Stimulated activated CD4-positive, alpha-beta T cell treated with anti-CD3 and anti-CD28 coated beads, Interleukin-15, amount 100 ng/mL, for 1 hour (primary cell): ENCODE measurements at regions not wholly inside any gene's neighbourhood (a gene's known extent, or its start where the extent isn't known, plus 50 kb on each side); places are given as distances from the start of the nearest gene placed in this dataset.

Experiments
- DNase-seq, 2 donors: peaks; one replicate each; pipeline ENCODE4 v3.0.0-alpha.2; 2020; ENCODE audit warnings: low read depth in 1 of 2, low spot score in 1 of 2

DNA sequence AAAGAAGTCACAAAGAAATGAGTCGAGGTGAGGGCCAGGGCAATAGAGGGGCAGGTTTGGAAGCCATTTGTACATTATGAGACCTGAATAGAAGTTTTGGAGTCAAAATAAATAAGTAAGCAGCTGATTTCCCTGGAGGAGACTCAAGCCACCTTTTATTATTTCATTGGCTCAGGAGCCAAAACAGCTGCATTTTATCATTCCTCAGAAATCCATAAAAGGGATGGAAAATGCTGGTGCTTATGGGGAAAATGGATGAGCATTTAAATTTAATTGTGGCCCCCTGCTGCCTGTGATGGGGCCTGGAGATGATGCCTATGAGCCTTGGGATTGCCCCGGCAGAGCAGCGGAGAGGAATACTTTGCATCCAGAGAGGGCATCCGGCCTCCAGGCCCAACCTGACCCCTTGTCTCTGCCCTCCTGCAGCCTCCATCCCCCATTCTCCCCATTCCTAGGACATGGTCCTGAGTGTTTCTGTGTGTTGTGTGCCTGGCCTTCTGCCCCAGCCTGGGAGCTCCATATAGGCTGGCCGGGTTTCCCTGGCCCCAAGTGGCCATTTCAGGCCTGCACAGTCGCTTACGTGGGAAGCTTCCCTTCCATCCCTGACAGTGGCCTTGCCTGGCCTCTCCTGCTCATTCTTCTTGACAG lies 296.8 kb upstream of the ZMIZ1 start:
- DNase-seq: no peak

DNA sequence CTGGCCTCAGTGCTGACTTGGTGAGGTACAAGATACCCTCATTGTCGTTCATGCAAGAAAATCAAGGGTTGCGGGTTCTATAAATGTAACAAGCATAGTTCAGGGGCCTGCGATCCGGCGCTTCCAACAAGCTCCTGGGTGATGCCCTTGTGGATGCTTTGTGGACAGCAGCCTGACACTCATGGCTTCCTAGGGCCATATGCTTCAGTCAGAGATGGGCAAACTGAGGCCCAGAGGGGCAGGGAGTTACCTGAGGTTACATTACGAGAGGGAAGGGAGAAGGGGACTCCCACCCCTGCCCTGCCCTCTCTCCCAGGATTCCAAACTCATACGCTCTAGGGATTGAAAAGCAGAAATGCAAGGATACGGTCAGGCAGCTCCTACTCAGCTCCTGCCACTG lies 296.3 kb upstream of the ZMIZ1 start:
- DNase-seq: no peak

DNA sequence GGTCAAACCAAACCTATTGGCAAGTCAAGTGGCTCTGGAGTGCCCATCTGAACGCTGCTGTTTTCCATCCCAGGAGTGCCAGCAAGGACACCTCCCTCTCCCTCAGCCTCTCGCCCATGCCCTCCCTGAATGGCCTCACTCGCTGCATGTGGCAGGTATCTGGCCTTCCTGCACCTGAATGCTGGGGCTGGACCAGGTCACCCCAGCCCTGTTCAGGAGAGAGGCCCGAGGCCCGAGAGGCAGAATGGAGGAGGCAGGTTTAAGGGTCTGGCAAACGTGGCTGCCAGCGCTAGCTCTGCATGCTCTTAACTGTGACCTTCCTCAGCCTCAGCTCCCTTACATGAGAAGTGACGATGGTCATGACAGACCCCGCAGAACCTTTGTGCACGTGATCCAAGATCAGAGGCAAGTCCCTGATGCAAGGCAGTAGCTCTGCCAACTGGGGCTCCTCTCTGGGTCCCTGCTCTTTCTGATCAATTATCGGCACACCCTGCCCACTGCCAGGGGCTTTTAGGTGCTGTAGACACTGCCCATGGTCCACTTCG lies 295.7 kb upstream of the ZMIZ1 start:
- no peak for DNase-seq

- DNase-seq: no peak
These were observed 294.2 kb upstream of the ZMIZ1 start for GRCh38 chr10:78774614-78774998.

- no peak for DNase-seq
These were observed 293.6 kb upstream of the ZMIZ1 start for GRCh38 chr10:78774999-78775711.

GRCh38 chr10:78775891-78776290 lies 292.9 kb upstream of the ZMIZ1 start:
- DNase-seq: no peak

GRCh38 chr10:78776756-78777155 lies 292.0 kb upstream of the ZMIZ1 start:
- no peak for DNase-seq

- no peak for DNase-seq
These were observed 291.3 kb upstream of the ZMIZ1 start for GRCh38 chr10:78777466-78777865.

DNA sequence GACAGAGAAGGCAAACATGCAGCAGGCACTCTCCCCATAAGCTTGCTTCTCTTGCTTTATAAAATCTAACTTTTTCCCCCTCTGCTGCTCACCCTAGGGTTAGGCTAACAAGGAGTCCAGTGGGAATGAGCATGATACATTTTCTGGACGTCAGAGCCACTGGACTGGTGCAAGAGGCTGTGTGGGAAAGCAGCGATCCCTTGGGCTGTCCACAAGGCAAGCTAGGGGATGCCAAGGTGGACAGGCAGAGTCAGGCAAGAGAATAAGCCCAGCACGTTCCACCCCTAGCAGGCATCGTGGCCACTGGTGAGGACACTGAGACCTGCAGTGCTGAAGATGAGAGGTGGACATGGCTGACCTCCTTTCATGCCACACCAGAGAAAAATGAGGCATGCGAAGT lies 290.9 kb upstream of the ZMIZ1 start:
- no peak for DNase-seq

DNA sequence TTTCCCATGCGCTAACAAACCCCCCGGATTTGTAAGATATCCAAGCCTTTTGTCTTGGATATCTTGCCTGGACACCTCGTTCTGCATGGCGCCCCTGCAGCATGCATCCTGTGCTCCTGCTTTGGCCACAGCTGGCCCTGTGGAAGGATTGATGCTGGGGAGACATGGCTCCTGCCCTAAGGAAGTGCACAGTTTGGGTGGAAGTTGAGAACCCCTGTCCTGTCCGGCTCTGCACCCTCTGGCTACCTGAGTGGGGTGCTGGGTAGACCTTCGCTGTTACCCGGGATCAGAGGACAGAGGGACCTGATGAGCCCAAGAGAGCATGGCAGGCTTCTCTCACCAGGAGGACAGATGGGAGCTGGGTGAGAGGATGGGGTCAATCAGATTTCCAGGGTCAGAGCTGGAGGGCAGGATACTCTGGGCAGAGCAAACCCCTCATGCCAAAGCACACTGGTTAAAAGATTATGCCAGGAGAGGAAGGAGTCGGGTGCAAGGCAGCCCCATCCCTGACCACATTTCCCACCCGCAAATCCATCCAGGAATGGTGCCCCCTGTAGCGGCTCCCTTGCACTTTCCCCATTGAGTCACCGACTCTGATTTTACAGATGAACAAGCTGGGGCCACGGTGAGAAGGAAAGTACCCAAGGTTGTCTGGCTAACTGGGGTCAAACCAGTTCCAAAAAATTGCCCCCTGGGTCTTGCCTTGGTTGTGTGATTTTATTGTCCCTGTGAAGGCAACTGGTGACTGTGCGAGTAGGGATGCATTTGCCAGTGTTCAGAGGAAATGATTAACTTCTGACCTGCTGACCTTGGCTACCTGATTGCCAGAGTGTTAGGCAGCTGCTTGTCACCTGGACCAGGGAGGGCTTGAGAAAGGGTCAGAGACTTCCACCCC lies 290.1 kb upstream of the ZMIZ1 start:
- no peak for DNase-seq

DNA sequence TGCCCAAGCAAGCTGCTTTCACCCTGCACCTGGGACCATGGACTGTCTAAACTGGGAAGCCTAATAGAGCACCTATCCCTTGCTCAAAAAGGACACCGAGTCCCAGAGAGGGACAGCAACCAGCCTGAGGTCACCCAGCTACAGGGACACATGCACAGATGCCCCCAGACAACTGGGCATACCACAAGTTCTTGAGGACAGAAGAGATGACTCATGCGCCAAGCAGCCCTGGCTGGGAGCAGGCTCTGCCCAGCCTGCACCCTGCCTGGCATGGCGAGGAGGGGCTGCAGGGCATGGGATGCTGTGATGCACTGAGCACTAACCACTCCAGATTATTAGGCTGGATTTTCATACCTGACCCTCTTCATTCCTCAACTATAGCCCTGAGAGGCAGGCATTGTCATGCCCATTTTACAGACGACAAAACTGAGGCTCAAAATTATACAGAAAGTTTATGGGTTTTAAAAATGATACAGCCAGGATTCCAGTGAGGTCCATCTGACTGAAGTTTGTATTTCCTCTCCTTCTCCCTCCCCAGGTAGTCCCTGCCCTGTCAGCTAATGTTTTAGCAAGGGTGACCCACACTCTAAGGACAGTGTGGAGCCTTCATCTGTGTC lies 289.3 kb upstream of the ZMIZ1 start:
- DNase-seq: no peak

- no peak for DNase-seq
These were observed 288.2 kb upstream of the ZMIZ1 start for GRCh38 chr10:78780551-78780961.

- no peak for DNase-seq
These were observed 287.4 kb upstream of the ZMIZ1 start for GRCh38 chr10:78781251-78781913.

GRCh38 chr10:78781991-78782390 lies 286.8 kb upstream of the ZMIZ1 start:
- no peak for DNase-seq

- no peak for DNase-seq
These were observed 286.3 kb upstream of the ZMIZ1 start for GRCh38 chr10:78782441-78782840.

GRCh38 chr10:78783753-78784152 lies 285.0 kb upstream of the ZMIZ1 start:
- no peak for DNase-seq

DNA sequence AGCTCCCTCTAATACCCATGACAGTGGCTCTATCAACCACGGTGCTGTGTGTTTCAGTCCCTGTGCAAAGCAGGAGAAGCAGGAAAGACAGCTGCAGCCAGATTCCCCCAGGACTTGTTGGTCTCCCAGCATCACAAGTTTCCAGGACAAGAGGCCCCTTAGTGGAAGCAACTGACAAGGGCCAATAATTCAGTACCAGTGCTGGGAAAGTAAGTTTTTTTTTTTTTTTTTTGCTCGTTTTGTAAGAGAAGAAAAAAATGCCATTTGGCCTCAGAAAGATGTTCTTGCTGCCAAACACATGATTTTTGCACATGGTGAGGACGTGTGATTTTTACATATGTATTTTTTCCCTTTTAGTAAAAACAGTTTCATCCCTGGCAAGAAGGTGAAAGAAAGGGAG lies 284.2 kb upstream of the ZMIZ1 start:
- no peak for DNase-seq

- no peak for DNase-seq
These were observed 283.7 kb upstream of the ZMIZ1 start for GRCh38 chr10:78785066-78785465.

DNA sequence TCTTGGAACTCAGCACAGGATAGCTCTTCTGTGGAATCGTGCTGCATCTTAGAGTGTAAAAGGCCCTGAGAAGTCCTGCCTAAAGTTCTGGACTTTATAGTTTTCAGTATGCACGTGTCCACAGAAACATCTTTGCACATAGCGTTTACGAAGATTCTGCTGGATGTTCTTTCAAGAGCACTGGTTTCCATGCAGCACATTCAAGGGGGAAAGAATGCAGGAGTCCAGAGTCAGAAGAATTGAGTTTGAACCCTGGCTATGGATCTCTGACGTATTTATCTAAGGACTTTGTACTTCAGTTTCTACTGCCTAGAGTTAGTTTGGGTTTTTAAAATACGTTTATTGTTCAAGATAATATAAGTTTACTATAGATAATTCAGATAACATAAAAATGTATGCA lies 282.8 kb upstream of the ZMIZ1 start:
- no peak for DNase-seq

- no peak for DNase-seq
These were observed 281.6 kb upstream of the ZMIZ1 start for GRCh38 chr10:78787125-78787524.
